WTC11 (cell line): ENCODE measurements at regions not wholly inside any gene's neighbourhood (a gene's known extent, or its start where the extent isn't known, plus 50 kb on each side); places are given as distances from the start of the nearest gene placed in this dataset.

ENCODE experiments used
- ATAC-seq: fragments of 200-7000 bp; cut with Tn5 transposase; 2 replicates; pipeline ENCODE4 v1.10.0; 2021; ENCODE audit warnings: mild to moderate bottlenecking, moderate library complexity
- CTCF ChIA-PET: fragments of 300-600 bp; sonication (Branson Sonifier 250); formaldehyde crosslinking; loops from one replicate; lab custom pipeline; 2021; ENCODE audit warnings: antibody characterized with exemption; lab: Charles Lee
- POLR2A ChIA-PET: fragments of 350-600 bp; sonication (Branson Sonifier 250); formaldehyde crosslinking; loops from one replicate; lab custom pipeline; 2021; ENCODE audit warnings: antibody characterized with exemption; lab: Charles Lee
- DNase-seq: peaks from one replicate; pipeline ENCODE4 v3.0.0; 2021; ENCODE audit warnings: low spot score
- H3K27ac Mint-ChIP-seq: 2 replicates; pipeline ENCODE4 v1.8.0; 2021; ENCODE audit warnings: mixed read lengths
- H3K27me3 Mint-ChIP-seq: 2 replicates; pipeline ENCODE4 v1.8.0; 2021; ENCODE audit warnings: low read depth, mild to moderate bottlenecking, moderate library complexity, mixed read lengths
- H3K36me3 Mint-ChIP-seq: 2 replicates; pipeline ENCODE4 v1.8.0; 2021; ENCODE audit warnings: mixed read lengths
- H3K4me1 Mint-ChIP-seq: 2 replicates; pipeline ENCODE4 v1.8.0; 2022; ENCODE audit warnings: mixed read lengths
- H3K4me3 Mint-ChIP-seq: 2 replicates; pipeline ENCODE4 v1.8.0; 2021; ENCODE audit warnings: mild to moderate bottlenecking, moderate library complexity, mixed read lengths
- H3K9me3 Mint-ChIP-seq: 2 replicates; pipeline ENCODE4 v1.8.0; 2021; ENCODE audit warnings: mixed read lengths
- AFF4 ChIP-seq: sonication (generic); formaldehyde crosslinking; IDR thresholded peaks from 2 replicates; pipeline ENCODE4 v1.8.1; 2023; ENCODE audit warnings: mild to moderate bottlenecking, missing genetic modification reagents, borderline replicate concordance
- ATF1 ChIP-seq: sonication (generic); formaldehyde crosslinking; IDR thresholded peaks from 2 replicates; pipeline ENCODE4 v1.8.1; 2023; ENCODE audit warnings: mild to moderate bottlenecking, moderate library complexity, missing genetic modification reagents
- ATF6 ChIP-seq: sonication (generic); formaldehyde crosslinking; IDR thresholded peaks from 2 replicates; pipeline ENCODE4 v1.8.1; 2023; ENCODE audit warnings: mild to moderate bottlenecking, missing genetic modification reagents
- GABPB1 ChIP-seq: sonication (generic); formaldehyde crosslinking; IDR thresholded peaks from 2 replicates; pipeline ENCODE4 v1.8.1; 2023; ENCODE audit warnings: mild to moderate bottlenecking, missing genetic modification reagents
- KAT7 ChIP-seq: sonication (generic); formaldehyde crosslinking; IDR thresholded peaks from 2 replicates; pipeline ENCODE4 v1.8.1; 2023; ENCODE audit warnings: missing genetic modification reagents, mild to moderate bottlenecking, borderline replicate concordance
- NFE2L1 ChIP-seq: sonication (generic); formaldehyde crosslinking; IDR thresholded peaks from 2 replicates; pipeline ENCODE4 v1.8.1; 2023; ENCODE audit warnings: missing genetic modification reagents
- PRDM15 ChIP-seq: sonication (generic); formaldehyde crosslinking; IDR thresholded peaks from 2 replicates; pipeline ENCODE4 v1.8.0; 2022; ENCODE audit warnings: missing genetic modification reagents
- PREB ChIP-seq: sonication (generic); formaldehyde crosslinking; IDR thresholded peaks from 2 replicates; pipeline ENCODE4 v1.8.1; 2022; ENCODE audit warnings: mild to moderate bottlenecking, missing genetic modification reagents, moderate library complexity, borderline replicate concordance
- RELA ChIP-seq: sonication (generic); formaldehyde crosslinking; IDR thresholded peaks from 2 replicates; pipeline ENCODE4 v1.8.1; 2022; ENCODE audit warnings: missing genetic modification reagents, mild to moderate bottlenecking, borderline replicate concordance
- TCF7 ChIP-seq: sonication (generic); formaldehyde crosslinking; IDR thresholded peaks from 2 replicates; pipeline ENCODE4 v1.8.0; 2022; ENCODE audit warnings: mild to moderate bottlenecking, low read depth, missing genetic modification reagents, moderate library complexity
- ZNF281 ChIP-seq: sonication (generic); formaldehyde crosslinking; IDR thresholded peaks from 2 replicates; pipeline ENCODE4 v1.8.0; 2023; ENCODE audit warnings: mild to moderate bottlenecking, missing genetic modification reagents

- no peak for DNase-seq
- Mint-ChIP-seq H3K4me3 (no peak overlapping the region), H3K4me1 (peaks cover 7% of the 10 kb centered on the region), H3K27me3 (no peaks in the 10 kb centered on the region; the same call in 1 of the 2 replicates), H3K9me3 (no peaks in the 10 kb centered on the region), H3K36me3 (no peaks in the 10 kb centered on the region), H3K27ac (no peak overlapping the region)
- ChIA-PET POLR2A (no interaction called here), CTCF (no interaction called here)
- TF ChIP-seq AFF4 (CRISPR knock-in tag) (no peak), TCF7 (CRISPR knock-in tag) (no peak), GABPB1 (CRISPR knock-in tag) (no peak), KAT7 (no peak), ATF6 (CRISPR knock-in tag) (no peak), PREB (CRISPR knock-in tag) (no peak), NFE2L1 (CRISPR knock-in tag) (no peak), RELA (CRISPR knock-in tag) (no peak), ATF1 (CRISPR knock-in tag) (no peak), ZNF281 (CRISPR knock-in tag) (no peak), PRDM15 (no peak)
- ATAC-seq = no peak
These were observed 409.1 kb downstream of the QKI start for GRCh38 chr6:163823577-163823976.
